ENCODE measurements at regions not wholly inside any gene's neighbourhood (a gene's known extent, or its start where the extent isn't known, plus 50 kb on each side); places are given as distances from the start of the nearest gene placed in this dataset.

GRCh38 chr6:130629640-130630039, 197.6 kb upstream of the SMLR1 start:
- no peak for TF ChIP-seq POLR2A (IDR thresholded peaks at IDR 0.05)
- TF ChIP-seq, protein P1, sequence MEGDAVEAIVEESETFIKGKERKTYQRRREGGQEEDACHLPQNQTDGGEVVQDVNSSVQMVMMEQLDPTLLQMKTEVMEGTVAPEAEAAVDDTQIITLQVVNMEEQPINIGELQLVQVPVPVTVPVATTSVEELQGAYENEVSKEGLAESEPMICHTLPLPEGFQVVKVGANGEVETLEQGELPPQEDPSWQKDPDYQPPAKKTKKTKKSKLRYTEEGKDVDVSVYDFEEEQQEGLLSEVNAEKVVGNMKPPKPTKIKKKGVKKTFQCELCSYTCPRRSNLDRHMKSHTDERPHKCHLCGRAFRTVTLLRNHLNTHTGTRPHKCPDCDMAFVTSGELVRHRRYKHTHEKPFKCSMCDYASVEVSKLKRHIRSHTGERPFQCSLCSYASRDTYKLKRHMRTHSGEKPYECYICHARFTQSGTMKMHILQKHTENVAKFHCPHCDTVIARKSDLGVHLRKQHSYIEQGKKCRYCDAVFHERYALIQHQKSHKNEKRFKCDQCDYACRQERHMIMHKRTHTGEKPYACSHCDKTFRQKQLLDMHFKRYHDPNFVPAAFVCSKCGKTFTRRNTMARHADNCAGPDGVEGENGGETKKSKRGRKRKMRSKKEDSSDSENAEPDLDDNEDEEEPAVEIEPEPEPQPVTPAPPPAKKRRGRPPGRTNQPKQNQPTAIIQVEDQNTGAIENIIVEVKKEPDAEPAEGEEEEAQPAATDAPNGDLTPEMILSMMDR (IDR thresholded peaks at IDR 0.05), result no peak

Measured in uterus (tissue), 2 donors.